GM19023 (cell line): ENCODE measurements at regions not wholly inside any gene's neighbourhood (a gene's known extent, or its start where the extent isn't known, plus 50 kb on each side); places are given as distances from the start of the nearest gene placed in this dataset.
"Not testable (repeated sequence)": the region's sequence is repeated elsewhere in the genome, so short reads cannot be mapped to it uniquely, and the experiment has no call there.

Experiments
- ATAC-seq: cut with Tn5 transposase; IDR thresholded peaks from one replicate; pipeline ENCODE4 v1.9.1; 2021; ENCODE audit warnings: mild to moderate bottlenecking, moderate library complexity; ENCODE audit not compliant: unreplicated experiment

- ATAC-seq, result no peak
Observed at GRCh38 chr2:199572571-199572970, 114.8 kb upstream of the SATB2 start.

- ATAC-seq, result no peak
Observed at GRCh38 chr2:199570934-199571333, 113.2 kb upstream of the SATB2 start.

GRCh38 chr2:199569336-199569735 lies 111.6 kb upstream of the SATB2 start:
- no peak for ATAC-seq

- no peak for ATAC-seq
Observed at GRCh38 chr2:199558156-199558555, 100.4 kb upstream of the SATB2 start.

- ATAC-seq, result no peak
Observed at GRCh38 chr2:199556527-199557285, 99.0 kb upstream of the SATB2 start.

- ATAC-seq, result no peak
Observed at GRCh38 chr2:199554026-199554425, 96.3 kb upstream of the SATB2 start.

GRCh38 chr2:199552141-199552540 lies 94.4 kb upstream of the SATB2 start:
- no peak for ATAC-seq

- ATAC-seq, result no peak
Observed at GRCh38 chr2:199543606-199544172, 86.0 kb upstream of the SATB2 start.

GRCh38 chr2:199535445-199536177 lies 77.9 kb upstream of the SATB2 start:
- ATAC-seq, result no peak

- not testable (repeated sequence) for ATAC-seq
Observed at GRCh38 chr2:199533873-199534272, 76.1 kb upstream of the SATB2 start.

GRCh38 chr2:199527071-199527470 lies 69.3 kb upstream of the SATB2 start:
- ATAC-seq, result no peak

- ATAC-seq, result no peak
Observed at GRCh38 chr2:199524689-199525574, 67.2 kb upstream of the SATB2 start.

GRCh38 chr2:199509403-199509802 lies 51.7 kb upstream of the SATB2 start:
- peak; percentile 83 for ATAC-seq
